ENCODE measurements at regions not wholly inside any gene's neighbourhood (a gene's known extent, or its start where the extent isn't known, plus 50 kb on each side); places are given as distances from the start of the nearest gene placed in this dataset.

- TF ChIP-seq ESRRA (CRISPR knock-in tag; IDR thresholded peaks at IDR 0.05; ENCODE audit: borderline replicate concordance) = no peak
- TF ChIP-seq CTCF (IDR thresholded peaks at IDR 0.05) = no peak
- TF ChIP-seq ATF3 (CRISPR knock-in tag; conservative IDR thresholded peaks at IDR 0.05) = no peak
- TF ChIP-seq PRRX2 (CRISPR knock-in tag; IDR thresholded peaks at IDR 0.05) = no peak
- no peak for TF ChIP-seq CBFB (CRISPR knock-in tag; IDR thresholded peaks at IDR 0.05; ENCODE audit: low read depth)
- no peak for TF ChIP-seq USF2 (CRISPR knock-in tag; IDR thresholded peaks at IDR 0.05)
- TF ChIP-seq NR3C1 (CRISPR knock-in tag; conservative IDR thresholded peaks at IDR 0.05; ENCODE audit: low read depth) = no peak
- no peak for TF ChIP-seq JUN (CRISPR knock-in tag; IDR thresholded peaks at IDR 0.05)
- TF ChIP-seq MLX (CRISPR knock-in tag; IDR thresholded peaks at IDR 0.05) = no peak
- no peak for TF ChIP-seq ZBTB43 (CRISPR knock-in tag; IDR thresholded peaks at IDR 0.05)
- TF ChIP-seq MAX (CRISPR knock-in tag; IDR thresholded peaks at IDR 0.05) = no peak
- no peak for TF ChIP-seq SP1 (CRISPR knock-in tag; conservative IDR thresholded peaks at IDR 0.05)
- TF ChIP-seq MYBL2 (CRISPR knock-in tag; IDR thresholded peaks at IDR 0.05) = no peak
- no peak for TF ChIP-seq OVOL2 (CRISPR knock-in tag; IDR thresholded peaks at IDR 0.05; ENCODE audit: borderline replicate concordance)
Measured at GRCh38 chr15:62444104-62445022, 279.3 kb upstream of the C2CD4B start.
